ENCODE measurements at regions not wholly inside any gene's neighbourhood (a gene's known extent, or its start where the extent isn't known, plus 50 kb on each side); places are given as distances from the start of the nearest gene placed in this dataset.
"Not testable (repeated sequence)": the region's sequence is repeated elsewhere in the genome, so short reads cannot be mapped to it uniquely, and the experiment has no call there.

GRCh38 chr16:34097326-34097725 lies 637.9 kb downstream of the TP53TG3F start:
- not testable (repeated sequence) for TF ChIP-seq EZH2 (IDR thresholded peaks at IDR 0.05); POLR2AphosphoS5 (IDR thresholded peaks at IDR 0.05; ENCODE audit: borderline replicate concordance, low read depth, low read length)
